DMS153 (cell line): ENCODE measurements at regions not wholly inside any gene's neighbourhood (a gene's known extent, or its start where the extent isn't known, plus 50 kb on each side); places are given as distances from the start of the nearest gene placed in this dataset.

Experiments
- DNase-seq: peaks from one replicate; lab custom pipeline; 2025; lab: John Stamatoyannopoulos, UW

DNA sequence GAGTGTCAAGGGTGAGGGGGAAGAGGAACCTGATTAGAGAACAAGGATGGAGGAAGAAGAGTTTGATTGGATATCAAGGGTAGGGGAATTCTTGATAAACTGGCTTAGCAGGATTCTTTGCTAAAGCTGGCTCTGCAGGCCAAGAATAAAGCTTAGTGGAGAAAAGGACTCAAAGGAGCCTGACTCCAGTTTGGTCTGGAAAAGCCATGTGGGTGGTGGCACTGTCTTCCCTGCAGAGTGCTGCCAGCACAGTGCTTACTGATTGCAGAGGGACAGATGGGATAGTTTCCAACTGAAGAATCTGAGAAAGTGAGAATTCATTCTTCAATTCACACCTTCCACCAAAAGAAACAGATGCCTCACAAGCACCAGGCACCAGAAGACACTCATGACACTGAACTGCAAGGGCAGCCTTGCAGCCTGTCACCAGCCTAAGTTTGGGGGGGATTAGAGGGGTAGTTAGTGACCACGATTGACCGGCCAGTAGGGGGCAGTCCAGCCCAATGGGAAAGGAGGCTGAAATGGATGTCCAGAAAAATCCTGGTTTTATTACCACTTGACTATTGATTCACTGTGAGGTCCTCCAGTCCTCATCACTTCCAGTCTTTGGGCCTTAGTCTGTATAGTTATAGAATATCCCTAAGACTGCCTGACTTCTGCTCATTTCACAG is 334.5 kb downstream of the SMAD2 start:
- DNase-seq, result no peak

- DNase-seq, result no peak
Measured at GRCh38 chr18:47594621-47595086, 335.8 kb downstream of the SMAD2 start.

GRCh38 chr18:47593744-47594472 is 336.6 kb downstream of the SMAD2 start:
- DNase-seq, result no peak

GRCh38 chr18:47591429-47591828 is 339.0 kb downstream of the SMAD2 start:
- no peak for DNase-seq

DNA sequence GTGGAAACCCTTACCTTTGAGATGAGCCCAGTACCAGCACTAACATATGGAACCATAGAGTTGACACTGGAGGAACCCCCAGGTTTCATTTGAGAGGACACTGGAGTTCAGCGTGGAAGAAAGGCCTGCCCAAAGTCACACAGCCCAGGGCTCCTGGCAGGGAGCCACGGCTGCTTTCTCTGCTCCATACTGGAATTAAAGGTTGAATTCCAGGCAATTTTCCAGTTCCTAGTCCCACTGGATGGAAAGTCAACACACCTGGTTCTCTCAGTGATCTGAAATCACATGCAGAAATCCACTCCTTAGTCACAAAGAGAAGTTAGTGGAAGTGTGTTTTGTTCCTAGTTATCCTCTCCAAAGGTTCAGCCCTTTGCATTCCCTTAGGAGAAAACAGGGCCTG is 336.1 kb upstream of the SKOR2 start:
- DNase-seq, result no peak

- DNase-seq, result no peak
Measured at GRCh38 chr18:47586418-47587070, 335.1 kb upstream of the SKOR2 start.

DNA sequence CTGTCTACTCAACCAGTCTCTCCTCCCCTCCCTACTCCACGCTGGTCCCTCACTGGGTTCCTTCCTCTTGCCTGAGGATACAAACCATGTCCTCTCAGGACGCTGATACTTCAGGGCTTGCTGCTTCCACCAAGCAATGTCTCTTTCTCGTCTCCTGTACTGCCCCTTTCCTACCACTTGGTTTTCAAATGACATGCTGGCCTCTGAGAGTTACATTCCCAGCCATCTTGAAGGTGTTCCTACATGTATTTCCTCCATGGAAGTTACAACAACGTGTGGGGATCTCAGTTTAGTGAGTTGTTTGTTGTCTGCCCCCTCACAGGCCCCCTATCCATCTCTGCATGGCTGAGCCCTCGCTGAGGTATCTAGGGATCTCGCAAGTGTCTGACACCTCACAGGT is 334.5 kb upstream of the SKOR2 start:
- no peak for DNase-seq

GRCh38 chr18:47585136-47585535 is 333.7 kb upstream of the SKOR2 start:
- no peak for DNase-seq

DNA sequence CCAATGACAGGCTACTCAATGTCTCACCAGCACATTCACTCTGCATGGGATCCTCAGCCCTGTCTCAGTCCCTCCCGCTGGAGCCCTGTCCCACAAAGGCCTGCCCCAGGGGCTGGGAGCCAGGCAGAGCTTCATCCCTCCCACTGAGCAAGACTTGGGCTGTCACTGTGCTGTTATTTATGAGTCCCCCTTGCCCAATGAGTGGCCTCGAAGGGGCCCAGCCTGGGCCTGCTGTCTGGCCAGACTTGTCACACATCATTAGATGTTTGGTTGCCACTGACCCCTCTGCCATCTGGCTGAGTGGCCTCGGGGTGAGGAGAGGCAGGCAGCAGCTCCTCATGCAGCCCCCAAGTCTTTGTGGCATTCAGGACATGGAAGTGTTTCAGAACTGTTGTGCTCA is 330.6 kb upstream of the SKOR2 start:
- no peak for DNase-seq

- no peak for DNase-seq
Measured at GRCh38 chr18:47577520-47577919, 326.1 kb upstream of the SKOR2 start.

DNA sequence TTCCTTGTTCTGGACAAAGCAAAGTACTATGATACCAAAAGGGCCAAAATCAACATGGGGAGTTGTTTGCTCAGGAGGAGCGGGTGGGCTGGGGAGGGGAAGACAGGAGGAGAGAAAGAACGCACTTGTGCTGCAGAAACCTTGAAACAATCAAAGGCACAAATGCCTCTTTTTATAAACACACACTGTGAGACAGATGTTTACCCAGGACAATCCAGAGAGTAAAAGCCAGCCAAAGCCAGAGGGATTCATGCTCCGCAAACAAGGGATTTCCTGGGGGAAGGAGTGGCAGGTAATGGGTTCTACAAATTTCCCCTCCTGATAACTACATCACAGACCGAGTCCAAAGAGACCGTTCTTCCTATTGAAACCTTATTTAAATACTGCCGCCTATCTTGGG is 323.5 kb upstream of the SKOR2 start:
- no peak for DNase-seq

GRCh38 chr18:47571957-47572356 is 320.5 kb upstream of the SKOR2 start:
- no peak for DNase-seq

DNA sequence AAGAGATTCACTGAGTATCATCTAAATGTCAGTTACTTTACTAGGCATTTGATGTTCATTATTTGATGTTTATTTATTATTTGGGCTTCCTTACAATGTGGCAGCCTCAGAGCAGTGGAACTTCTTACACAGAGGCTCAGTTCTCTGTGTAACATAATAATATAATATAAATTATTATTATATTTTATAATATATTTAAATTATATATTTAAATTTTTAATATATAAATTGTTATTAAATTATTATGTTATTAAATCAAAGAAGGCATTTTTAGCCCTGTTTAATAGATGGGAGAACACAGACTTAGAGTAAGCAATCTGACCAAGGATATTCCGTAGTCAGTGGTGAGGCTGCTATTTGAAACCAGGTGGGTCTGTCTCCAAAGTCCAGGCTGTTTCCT is 315.3 kb upstream of the SKOR2 start:
- DNase-seq, result no peak

- DNase-seq, result no peak
Measured at GRCh38 chr18:47560723-47561715, 309.6 kb upstream of the SKOR2 start.

- no peak for DNase-seq
Measured at GRCh38 chr18:47558110-47558750, 306.8 kb upstream of the SKOR2 start.

DNA sequence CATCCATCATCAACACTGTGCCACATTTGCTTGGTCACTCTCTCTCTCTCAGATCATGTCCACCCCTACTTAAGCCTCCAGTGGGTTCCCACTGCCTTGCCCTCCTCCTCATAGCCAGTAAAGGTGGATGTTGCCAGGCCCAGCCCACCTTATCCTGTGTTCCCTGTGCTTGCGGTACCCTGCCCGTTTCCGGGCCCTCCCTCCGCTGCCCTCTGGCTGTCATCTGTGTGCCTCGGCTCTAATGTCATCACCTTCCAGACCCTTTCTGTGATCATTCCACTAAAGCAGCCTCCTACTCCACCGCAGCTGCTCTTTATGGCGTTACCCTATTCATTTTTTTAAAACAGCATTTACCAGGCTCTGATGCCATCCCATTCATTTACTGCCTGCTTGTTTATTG is 305.7 kb upstream of the SKOR2 start:
- DNase-seq, result no peak

GRCh38 chr18:47552783-47553182 is 301.3 kb upstream of the SKOR2 start:
- no peak for DNase-seq

GRCh38 chr18:47550611-47551010 is 299.2 kb upstream of the SKOR2 start:
- DNase-seq, result no peak

DNA sequence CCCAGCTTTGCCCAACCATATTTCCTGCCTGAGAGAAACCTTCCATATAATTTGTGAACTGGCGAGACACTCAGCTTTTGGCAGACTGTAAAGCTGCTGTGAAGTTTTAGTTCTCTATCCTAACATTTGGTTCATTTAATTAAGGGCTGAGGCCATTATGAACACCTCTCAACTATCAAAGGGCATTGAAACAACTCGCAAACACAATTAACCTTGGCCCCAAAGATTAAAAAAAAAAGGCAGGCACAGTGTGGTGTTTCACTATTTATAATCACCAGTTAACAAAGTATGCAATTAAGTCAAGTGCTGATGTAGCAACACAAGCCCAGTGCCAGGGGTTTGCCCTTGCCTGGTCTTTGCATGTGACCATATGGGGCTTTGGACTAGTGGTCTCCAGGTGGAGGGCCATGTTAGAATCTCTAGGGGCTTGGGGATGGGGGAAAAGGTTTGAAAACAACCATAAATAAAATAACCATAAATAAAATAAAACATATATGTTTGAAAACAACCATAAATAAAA is 297.6 kb upstream of the SKOR2 start:
- peak; percentile 16 for DNase-seq

DNA sequence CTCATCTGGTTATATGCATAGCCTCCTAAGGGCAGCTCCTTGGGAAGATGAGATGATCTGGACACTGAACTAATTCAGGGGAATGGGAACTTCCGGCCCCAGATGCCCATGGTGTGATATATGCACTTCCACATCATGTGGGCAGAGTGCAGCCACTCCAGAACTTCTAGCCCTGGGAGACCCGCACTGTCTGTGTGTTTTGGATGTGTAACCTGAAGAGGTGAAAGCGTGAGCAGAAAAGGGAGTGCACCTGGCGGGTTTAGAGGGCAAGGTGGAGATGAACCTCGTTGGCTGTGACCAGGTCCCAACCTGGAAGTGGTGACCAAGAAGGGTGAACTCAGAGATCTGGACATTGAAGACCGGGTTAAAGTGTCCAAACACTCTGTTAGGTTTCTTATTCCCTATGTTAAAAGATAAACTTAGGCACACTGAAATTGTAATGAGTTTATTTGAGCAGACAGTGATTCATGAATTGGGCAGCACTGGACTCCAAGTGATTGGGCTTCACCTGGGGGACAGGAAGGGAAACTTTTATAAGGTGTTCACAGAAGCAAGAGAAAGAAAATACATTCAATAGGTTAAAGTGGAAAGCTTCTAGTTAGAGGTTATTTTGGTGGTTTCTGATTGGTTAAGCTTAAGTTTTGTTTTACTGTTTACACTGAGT is 296.2 kb upstream of the SKOR2 start:
- no peak for DNase-seq

- no peak for DNase-seq
Measured at GRCh38 chr18:47545613-47546012, 294.2 kb upstream of the SKOR2 start.
